LNCaP clone FGC (cell line): ENCODE measurements at regions not wholly inside any gene's neighbourhood (a gene's known extent, or its start where the extent isn't known, plus 50 kb on each side); places are given as distances from the start of the nearest gene placed in this dataset.

ENCODE experiments used
- DNase-seq: peaks from one replicate; pipeline ENCODE4 v3.0.0-alpha.2; 2011; ENCODE audit warnings: low read depth
- H3K4me3 ChIP-seq: 2 replicates; pipeline ENCODE4 v1.5.1; 2011; ENCODE audit warnings: mild to moderate bottlenecking, low read depth, low read length, control low read depth
- CTCF ChIP-seq: IDR thresholded peaks from 2 replicates; pipeline ENCODE4 v1.5.1; 2012; ENCODE audit warnings: mild to moderate bottlenecking; ENCODE audit not compliant: control insufficient read depth, insufficient read depth; ENCODE audit errors: extremely low read depth

- no peak overlapping the region for H3K4me3 ChIP-seq
- no peak for DNase-seq
- TF ChIP-seq CTCF, result no peak
These were observed 65.4 kb downstream of the KCTD12 start for GRCh38 chr13:76820759-76821158.

- no peak overlapping the region for H3K4me3 ChIP-seq
- no peak for DNase-seq
- no peak for TF ChIP-seq CTCF
These were observed 69.8 kb downstream of the KCTD12 start for GRCh38 chr13:76816394-76816793.

- no peak for TF ChIP-seq CTCF
- DNase-seq, result no peak
- H3K4me3 ChIP-seq, result no peak overlapping the region
These were observed 70.9 kb downstream of the KCTD12 start for GRCh38 chr13:76815344-76815743.

GRCh38 chr13:76813891-76814290 is 72.3 kb downstream of the KCTD12 start:
- no peak overlapping the region for H3K4me3 ChIP-seq
- no peak for TF ChIP-seq CTCF
- no peak for DNase-seq

GRCh38 chr13:76813000-76813691 is 73.1 kb downstream of the KCTD12 start:
- DNase-seq, result no peak

GRCh38 chr13:76812206-76812897 is 73.9 kb downstream of the KCTD12 start:
- no peak for DNase-seq
- H3K4me3 ChIP-seq, result no peak overlapping the region
- no peak for TF ChIP-seq CTCF

More at GRCh38 chr13:76813000-76813691, 73.1 kb downstream of the KCTD12 start:
- H3K4me3 ChIP-seq, result no peak overlapping the region
- no peak for TF ChIP-seq CTCF
